ENCODE measurements at regions not wholly inside any gene's neighbourhood (a gene's known extent, or its start where the extent isn't known, plus 50 kb on each side); places are given as distances from the start of the nearest gene placed in this dataset.

DNA sequence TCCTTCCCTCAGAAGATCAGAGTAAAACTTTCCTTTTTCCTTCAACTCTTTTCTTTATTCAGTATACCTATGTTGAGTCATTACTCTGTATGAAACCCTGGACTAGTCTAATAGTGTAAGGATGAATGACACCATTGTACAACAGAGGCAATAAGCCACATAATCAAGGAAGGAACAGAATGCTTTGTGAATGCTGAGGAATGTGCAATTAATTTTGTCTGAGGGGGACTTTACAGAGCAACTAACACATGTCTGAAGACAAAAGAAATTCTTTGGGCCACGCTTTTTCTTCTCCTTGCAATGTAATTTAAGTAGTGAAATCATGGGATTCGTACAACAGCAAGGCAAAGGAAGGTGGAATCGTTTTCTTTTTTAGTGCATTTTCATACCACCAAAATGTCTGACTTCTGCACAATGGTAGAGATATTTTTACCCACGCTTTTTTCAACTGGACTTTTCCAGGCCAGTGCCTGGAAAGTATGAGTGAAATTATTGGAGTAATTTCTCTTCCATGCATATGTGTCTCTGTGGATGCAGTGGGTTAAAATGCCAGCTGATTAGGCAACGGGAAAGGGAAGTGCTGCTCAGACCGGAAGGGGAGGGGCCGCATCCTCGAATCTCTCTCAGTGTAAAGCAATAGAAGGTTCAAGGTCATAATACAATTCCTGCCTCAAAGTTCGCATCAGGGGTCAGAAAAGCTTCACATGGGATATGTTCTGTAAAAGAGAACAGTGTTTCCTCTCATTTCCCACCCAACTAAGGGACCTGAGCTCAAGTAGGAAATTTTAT is 89.9 kb upstream of the MTHFD1L start:
- TF ChIP-seq TRIM24 (IDR thresholded peaks at IDR 0.05) (no peak), TAF7 (tag; IDR thresholded peaks at IDR 0.05) (no peak), ZBTB1 (CRISPR knock-in tag; IDR thresholded peaks at IDR 0.05; ENCODE audit: borderline replicate concordance, low read depth) (no peak), PHB2 (IDR thresholded peaks at IDR 0.05; ENCODE audit: low read depth) (no peak), EHMT2 (IDR thresholded peaks at IDR 0.05) (no peak)
